NCI-H1694 (cell line): ENCODE measurements at regions not wholly inside any gene's neighbourhood (a gene's known extent, or its start where the extent isn't known, plus 50 kb on each side); places are given as distances from the start of the nearest gene placed in this dataset.
A peak's percentile ranks its signal among the peaks of the same experiment; 100 is the strongest.
"Not testable (repeated sequence)": the region's sequence is repeated elsewhere in the genome, so short reads cannot be mapped to it uniquely, and the experiment has no call there.

Experiments used
- DNase-seq: peaks from one replicate; lab custom pipeline; 2025; lab: John Stamatoyannopoulos, UW

GRCh38 chr5:100479079-100479688 lies 56.0 kb upstream of the FAM174A start:
- DNase-seq = no peak

DNA sequence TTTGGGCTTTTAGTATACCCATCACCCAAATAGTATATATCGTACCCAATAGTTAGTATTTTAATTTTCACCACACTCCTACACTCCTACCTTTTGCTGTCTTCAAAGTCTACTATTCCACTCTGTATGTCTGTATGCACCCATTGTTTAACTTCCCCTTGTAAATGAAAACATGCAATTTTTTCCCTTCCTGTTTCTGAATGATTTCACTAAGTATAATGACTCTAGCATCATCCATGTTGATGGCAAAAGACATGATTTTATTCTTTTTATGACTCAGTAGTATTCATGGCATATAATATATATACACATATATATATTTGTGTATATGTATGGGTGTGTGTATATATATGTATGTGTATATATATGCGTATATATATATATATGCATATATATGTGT lies 63.1 kb upstream of the FAM174A start:
- no peak for DNase-seq

DNA sequence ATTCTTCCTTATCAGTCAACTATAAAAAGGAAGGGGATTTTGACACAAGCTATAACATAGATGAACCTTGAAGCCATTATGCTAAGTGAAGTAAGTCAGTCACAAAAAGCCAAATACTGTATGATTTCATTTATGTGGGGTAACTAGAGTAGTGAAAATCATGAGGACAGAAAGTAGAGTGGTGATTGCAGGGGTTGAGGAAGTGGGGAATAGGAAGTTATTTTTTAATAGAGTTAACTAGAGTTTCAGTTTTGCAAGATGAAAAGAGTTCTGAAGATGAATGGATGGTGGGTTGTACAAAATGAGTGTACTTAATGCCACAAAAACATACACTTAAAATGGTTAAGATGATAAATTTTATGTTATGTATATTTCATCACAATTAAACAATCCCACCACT lies 65.4 kb upstream of the FAM174A start:
- DNase-seq = no peak

DNA sequence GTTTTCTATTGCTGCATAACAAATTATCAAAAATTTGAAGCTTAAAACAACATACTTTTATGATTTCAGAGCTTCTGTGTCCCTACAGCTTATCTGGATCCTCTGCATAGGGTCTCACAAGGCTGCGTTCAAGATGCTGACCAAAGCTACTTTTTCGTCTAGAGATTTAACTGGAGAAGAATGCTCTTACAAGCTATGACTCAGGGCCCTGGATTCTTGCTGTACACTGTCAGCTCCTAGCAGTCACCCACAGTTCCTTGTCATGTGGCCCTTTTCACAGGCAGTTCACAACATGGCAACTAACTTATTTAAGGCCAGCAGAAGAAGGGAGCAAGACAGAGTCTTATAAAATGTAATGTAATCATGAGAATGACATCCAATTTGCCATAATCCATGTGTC lies 70.8 kb upstream of the FAM174A start:
- DNase-seq = no peak

DNA sequence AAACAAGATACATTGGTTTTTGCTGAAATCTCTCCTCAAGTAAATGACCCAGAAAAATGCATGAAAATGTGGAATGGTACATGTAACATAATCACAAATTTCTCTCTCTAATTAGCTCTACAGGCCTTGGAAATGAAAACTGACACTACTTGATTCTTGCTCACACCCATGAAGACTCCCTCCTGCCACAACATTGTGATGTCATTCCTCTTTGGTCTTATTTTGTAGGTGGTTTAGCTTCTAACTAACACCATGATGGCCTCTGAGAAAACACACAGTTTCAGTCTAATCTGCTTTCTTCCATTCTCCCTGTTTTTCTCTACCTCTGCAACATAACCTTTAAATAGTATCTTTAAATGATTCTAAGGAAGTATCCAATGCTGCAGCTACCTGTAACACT lies 78.6 kb upstream of the FAM174A start:
- no peak for DNase-seq

GRCh38 chr5:100452126-100452525 lies 83.0 kb upstream of the FAM174A start:
- no peak for DNase-seq

- no peak for DNase-seq
These were observed 87.1 kb upstream of the FAM174A start for GRCh38 chr5:100448111-100448528.

DNA sequence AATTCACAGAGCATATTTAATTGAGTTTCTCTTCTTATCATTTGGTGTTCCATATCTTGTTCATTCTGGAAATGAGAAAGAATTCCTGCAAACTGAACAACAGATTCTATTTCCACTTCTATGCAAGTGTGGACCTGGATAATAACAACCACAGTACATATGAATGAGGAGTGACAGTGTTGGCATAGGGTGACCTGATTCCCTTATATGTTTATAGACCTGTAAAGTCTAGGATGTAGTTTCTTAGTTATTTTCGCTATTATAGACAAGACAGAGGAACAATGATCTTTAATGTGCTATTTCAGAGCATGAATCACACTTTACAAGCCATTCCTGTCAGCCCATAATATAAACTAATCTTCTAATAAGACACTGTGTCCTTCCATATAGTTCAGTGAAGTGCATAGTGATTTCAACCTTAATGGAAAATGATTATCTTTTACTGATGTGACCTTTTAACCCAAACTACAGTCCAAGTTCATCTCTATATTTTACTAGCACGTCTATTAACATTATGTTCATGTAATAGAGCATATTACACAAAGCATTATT lies 88.2 kb upstream of the FAM174A start:
- no peak for DNase-seq

DNA sequence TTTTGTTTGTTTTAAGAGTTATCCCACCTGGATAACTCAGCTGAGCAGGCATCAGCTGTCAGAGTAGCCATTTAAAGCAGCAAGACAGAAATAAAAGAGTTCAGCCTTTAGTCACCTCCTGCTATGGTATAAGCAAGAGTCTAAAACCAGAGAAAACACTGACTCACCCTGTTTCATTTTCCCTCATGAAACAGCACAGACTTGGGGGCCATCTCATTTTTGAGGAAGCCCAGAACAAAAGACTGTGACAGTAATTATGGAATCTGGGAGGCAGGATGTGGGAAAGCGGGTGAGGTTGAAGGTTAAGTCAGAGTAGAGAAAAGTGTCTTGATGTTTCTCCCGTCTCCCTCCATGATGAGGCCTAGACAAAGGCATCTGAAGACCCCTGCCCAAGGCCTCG lies 90.2 kb upstream of the FAM174A start:
- DNase-seq = no peak

DNA sequence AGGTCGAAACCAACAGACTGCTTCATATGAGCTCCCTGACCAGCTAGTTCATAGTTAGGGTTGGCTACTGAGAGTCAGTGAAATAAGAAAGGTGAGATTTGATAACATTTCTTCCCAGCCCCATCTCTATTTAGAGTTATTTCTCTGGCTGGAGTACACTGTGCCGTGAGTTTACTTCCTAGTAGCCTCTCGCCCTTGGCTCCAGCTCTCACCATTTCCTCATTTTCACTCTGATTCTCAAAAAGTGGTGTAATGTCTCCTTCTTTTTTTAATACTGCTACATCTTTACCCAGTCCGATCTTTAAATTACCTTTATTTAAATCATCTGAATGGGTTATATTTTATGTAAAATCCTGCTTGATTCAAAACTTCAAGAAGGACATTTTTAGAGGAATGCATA lies 100.4 kb upstream of the FAM174A start:
- DNase-seq = no peak

DNA sequence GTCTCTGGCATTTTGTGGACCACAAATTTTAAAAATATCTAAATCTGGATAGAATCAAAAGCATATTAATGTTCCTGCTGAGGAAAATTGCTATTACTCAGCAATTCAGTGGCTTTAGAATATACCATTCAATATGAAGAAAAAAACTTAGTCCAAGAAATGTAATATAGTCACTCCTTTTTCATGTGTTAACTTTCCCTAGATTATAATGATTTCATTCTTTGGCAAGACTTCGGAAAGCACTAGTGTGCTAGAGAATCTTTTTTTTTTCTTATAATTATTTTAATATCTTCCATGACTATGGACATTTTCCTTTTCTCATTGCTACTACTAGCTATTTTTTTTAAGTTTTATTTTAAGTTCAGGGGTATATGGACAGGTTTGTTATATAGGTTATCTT lies 102.4 kb upstream of the FAM174A start:
- DNase-seq = no peak

- peak; percentile 25 for DNase-seq
These were observed 104.6 kb upstream of the FAM174A start for GRCh38 chr5:100430268-100431195.

GRCh38 chr5:100424787-100425186 lies 110.4 kb upstream of the FAM174A start:
- DNase-seq = no peak

- DNase-seq = no peak
These were observed 111.2 kb upstream of the FAM174A start for GRCh38 chr5:100424017-100424416.

DNA sequence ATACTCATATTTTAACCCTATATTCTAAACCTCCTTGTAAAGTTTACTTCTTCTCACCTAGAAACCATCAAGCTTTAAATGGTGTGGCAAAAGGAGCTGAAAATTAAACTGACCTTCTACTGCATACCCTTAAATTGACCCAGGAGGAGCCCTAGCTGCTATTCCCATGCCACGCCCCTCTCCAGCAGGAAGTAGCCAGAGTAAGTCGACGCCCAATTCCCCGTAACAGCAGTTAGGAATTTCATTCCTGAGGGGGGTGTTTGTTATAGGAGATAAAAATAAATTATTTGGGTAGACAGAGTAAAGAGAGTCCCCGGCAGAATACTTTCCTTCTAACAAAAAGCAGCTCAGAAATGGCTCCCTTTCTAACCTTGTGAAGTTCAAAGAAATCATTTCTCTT lies 111.8 kb upstream of the FAM174A start:
- no peak for DNase-seq

DNA sequence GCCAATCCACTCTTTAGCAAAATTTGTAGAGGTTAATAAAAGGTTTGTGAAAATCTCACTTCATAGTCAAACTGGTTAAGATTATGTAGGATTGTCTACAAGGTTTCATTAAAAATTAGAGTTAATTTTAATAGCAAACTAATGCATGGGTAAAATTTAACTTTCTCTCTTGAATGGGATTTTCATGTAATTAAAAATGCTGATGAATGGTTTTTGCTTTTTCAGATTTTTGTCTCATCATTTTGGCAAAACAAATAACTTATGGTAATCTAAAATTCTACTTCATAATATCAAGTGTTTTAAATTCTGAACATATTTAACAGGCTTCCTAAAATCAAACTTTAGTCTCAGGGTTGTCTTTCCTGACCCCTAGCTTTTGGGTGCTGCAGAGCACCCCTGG lies 113.8 kb upstream of the FAM174A start:
- no peak for DNase-seq

DNA sequence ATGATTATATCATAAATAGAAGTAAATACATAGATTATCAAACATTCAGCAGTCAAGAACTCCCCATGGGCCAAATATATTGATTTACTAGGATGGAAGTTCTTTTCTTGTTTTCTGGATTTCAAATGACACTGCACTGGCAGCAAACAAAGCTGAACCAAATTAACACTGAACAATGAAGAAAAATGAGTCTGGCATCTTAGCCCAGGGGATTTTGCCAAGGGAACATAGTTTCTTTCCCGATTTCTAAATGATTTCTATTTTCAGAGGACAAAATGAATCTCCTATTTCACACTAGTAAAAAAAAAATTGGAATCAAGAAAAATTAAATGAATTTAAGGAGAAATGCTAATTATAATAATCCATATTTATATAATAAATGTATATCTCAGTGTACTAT lies 116.9 kb upstream of the FAM174A start:
- no peak for DNase-seq

- DNase-seq = peak; percentile 10
These were observed 125.5 kb upstream of the FAM174A start for GRCh38 chr5:100409660-100410151.

- no peak for DNase-seq
These were observed 128.1 kb upstream of the FAM174A start for GRCh38 chr5:100407053-100407452.

DNA sequence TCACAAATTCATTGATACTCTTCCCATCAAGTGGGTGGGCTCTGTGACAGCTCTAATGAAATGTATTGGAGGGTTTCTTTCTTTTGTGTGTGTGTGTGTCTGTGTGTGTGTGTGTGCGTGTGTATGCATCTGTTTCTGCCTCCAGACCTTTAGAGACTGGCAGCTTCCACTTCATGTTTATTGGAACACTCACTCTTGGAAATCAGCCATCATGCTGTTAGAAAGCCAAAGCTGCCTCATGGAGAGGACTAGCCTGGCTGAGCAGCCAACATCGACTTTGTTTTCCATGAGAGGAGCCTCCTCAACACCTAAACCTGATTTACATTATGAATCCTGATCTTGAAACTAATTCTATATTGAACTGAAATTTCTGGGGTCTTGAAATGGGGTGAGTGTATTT lies 128.5 kb upstream of the FAM174A start:
- peak; percentile 88 for DNase-seq

DNA sequence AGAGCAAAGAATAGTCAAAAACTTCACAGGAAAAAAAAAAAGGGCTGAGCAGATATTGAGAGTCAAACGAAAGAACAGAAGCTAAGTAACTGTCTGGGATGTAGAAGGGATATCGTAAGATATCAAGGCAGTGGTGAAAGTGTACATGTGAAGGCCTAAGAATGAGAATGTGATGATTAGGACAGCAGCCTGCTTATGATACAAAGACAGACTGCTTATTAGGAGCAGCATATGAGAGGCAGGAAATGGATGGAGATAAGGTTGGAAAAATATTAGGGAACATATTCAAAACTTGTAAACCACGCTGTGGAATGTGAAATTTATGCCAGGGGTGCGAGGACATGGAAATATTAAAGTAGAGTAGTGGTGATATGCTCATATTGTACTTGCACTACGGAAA lies 133.1 kb upstream of the FAM174A start:
- no peak for DNase-seq

GRCh38 chr5:100401149-100401548 lies 134.0 kb upstream of the FAM174A start:
- DNase-seq = no peak

DNA sequence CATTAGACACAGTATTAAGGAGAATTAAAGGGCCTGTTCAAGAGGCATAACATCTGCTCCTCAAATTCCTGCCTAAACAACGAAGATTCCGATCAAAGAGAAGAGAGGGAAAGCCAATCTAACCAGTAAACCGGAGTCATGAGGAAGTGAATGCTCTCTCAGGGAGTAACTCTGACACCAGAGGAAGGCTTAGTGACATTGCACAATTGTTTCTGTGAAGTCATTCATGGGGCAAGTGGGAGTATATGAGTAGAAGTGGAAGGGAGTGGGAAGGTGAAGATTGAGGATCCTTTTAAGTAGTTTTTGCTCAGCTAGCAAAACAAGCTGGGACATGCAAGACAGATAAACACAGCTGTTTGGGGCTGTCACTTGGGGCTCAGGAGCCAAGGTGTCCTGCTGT lies 136.4 kb upstream of the FAM174A start:
- DNase-seq = not testable (repeated sequence)
